NCI-H82 (cell line): ENCODE measurements at regions not wholly inside any gene's neighbourhood (a gene's known extent, or its start where the extent isn't known, plus 50 kb on each side); places are given as distances from the start of the nearest gene placed in this dataset.

Experiments
- DNase-seq: peaks from one replicate; lab custom pipeline; 2025; lab: John Stamatoyannopoulos, UW

- peak; percentile 20 for DNase-seq
Observed at GRCh38 chr20:11447371-11448100, 470.2 kb upstream of the BTBD3 start.

GRCh38 chr20:11448554-11448953 is 469.1 kb upstream of the BTBD3 start:
- no peak for DNase-seq

- DNase-seq: peak; percentile 21
Observed at GRCh38 chr20:11451793-11452291, 465.9 kb upstream of the BTBD3 start.

GRCh38 chr20:11452326-11452725 is 465.4 kb upstream of the BTBD3 start:
- no peak for DNase-seq

- DNase-seq: no peak
Observed at GRCh38 chr20:11453430-11453829, 464.3 kb upstream of the BTBD3 start.

GRCh38 chr20:11454966-11455799 is 462.5 kb upstream of the BTBD3 start:
- DNase-seq: no peak

DNA sequence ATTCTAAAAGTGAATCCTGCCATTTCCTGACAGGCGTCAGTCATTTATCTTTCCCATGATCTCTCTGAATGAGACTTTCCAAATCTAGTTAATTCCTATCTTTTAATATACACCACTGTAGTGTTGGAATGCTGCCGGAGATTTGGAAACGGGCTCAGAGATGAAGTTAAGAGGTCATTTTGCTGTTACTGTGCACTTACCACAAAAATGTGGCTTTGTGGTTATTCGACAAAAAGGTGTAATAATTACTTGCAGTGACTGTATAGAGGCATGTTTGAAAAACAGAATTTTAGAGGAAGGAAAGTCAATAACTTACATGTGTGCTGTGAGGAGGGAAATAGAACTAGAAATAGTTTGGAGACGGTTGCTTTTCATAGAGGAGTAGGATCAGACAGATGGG is 460.2 kb upstream of the BTBD3 start:
- no peak for DNase-seq

DNA sequence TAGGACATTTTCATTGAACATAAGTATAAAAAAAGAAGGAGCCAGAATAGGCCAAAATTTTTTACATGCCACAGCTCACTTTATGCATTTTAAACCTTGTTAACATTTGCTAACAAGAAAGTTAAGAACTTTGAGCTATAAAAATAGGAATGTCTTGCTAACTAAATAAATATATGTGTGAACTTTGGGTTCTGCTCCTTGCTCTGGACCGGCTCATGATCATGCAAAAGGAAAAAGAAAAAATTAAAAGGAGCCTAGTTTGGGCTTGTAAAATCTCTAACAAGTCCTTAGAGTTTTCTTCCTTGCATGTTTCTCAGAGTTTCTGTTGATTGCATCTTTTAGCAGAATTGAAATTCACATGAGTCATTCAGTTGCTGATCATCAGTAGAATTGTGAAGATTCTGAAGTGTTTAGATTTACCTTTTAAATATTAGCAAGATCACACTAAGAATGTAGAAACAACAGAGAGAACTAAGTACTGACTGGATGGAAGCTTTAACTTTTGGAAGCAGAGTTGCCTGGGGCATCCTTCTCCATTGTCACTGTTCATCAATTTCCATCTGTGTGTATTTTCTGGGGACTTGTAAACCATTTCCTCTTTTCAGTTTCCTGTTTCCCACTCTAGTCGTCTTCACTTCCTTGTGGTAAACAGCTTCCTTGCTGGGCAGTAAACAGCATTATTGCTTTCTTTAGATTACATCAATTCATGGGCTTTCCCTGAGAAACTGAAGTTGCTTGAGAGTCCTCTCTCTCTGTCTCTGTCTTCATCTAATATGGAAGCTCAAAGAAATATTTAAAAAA is 458.4 kb upstream of the BTBD3 start:
- no peak for DNase-seq

GRCh38 chr20:11467436-11467835 is 450.3 kb upstream of the BTBD3 start:
- DNase-seq: no peak

GRCh38 chr20:11468880-11469279 is 448.8 kb upstream of the BTBD3 start:
- DNase-seq: no peak

- no peak for DNase-seq
Observed at GRCh38 chr20:11469795-11470435, 447.8 kb upstream of the BTBD3 start.

DNA sequence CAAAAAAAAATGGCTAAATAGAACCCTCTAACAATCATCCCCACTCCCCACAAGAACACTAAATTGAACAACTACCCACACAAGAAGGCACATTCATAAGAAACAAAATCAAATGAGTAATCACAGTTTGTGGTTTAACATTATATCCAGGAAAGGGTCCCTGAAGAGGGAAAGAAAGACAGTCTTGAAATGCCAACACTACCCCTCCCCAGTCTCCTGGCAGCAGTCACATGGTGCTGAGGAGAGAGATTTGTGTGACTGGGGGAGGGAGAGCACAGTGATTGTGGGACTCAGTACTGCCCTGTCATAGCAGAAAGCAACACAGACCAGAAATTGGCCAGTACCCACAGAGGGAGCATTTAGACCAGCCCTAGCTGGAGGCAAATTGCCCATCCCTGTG is 443.7 kb upstream of the BTBD3 start:
- no peak for DNase-seq

GRCh38 chr20:11483697-11484096 is 434.0 kb upstream of the BTBD3 start:
- DNase-seq: no peak

- no peak for DNase-seq
Observed at GRCh38 chr20:11484479-11484878, 433.2 kb upstream of the BTBD3 start.

DNA sequence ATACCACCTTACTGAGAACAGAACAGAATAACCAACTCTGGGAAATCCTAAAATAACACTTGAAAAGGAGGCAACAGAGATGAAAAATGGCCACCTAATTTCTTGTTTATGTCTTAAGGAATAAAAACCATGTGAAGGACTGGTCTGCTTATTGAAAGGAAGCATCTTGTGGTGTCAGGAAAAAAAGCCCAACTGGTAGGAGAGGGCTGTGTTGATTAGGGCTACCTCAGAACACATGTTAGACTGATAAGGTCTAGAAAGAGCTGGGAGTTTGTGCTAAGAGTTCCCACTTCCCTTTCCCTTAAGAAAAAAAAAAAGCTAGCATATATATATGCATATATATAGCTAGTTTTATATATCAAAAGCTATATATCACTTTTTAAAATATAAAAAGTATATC is 425.3 kb upstream of the BTBD3 start:
- DNase-seq: no peak

GRCh38 chr20:11492846-11493245 is 424.8 kb upstream of the BTBD3 start:
- no peak for DNase-seq

- peak; percentile 32 for DNase-seq
Observed at GRCh38 chr20:11496380-11496779, 421.3 kb upstream of the BTBD3 start.

DNA sequence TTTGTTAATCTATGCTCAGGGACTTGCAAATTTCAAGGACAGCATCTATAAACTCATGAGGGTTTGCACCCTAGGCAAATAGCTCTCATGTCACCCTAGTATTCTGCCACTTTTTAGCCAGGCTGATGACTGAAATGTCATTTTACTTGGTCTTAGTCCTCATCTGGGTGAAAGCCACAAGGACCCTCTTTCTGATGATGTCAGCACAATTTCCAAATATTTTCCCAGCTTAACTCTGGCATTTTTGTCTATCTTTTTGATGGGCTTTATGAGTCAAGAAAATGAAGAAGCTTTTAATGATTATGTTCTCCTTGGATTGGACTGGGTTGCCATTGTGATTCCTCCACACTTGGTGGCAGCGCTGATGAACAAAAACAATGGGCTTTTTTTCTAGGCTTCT is 420.1 kb upstream of the BTBD3 start:
- no peak for DNase-seq

- no peak for DNase-seq
Observed at GRCh38 chr20:11499101-11499634, 418.5 kb upstream of the BTBD3 start.

- DNase-seq: no peak
Observed at GRCh38 chr20:11502061-11502460, 415.6 kb upstream of the BTBD3 start.

- DNase-seq: no peak
Observed at GRCh38 chr20:11502671-11503070, 415.0 kb upstream of the BTBD3 start.

DNA sequence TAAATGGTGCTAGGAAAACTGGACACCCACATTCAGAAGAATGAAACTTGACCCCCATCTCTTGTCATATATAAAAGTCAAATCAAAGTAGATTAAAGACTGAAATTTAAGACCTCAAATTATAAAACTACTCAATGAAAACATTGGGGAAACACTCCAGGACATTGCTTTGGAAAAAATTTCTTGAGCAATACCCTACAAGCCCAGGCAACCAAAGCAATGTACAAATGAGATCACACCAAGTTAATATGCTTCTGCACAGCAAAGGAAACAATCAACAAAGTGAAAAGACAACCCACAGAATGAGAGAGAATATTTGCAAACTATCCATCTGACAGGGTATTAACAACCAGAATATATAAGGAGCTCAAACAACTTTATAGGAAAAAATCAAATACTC is 407.9 kb upstream of the BTBD3 start:
- DNase-seq: no peak
